GM18517 (cell line): ENCODE measurements at regions not wholly inside any gene's neighbourhood (a gene's known extent, or its start where the extent isn't known, plus 50 kb on each side); places are given as distances from the start of the nearest gene placed in this dataset.
A peak's percentile ranks its signal among the peaks of the same experiment; 100 is the strongest.
"Not testable (repeated sequence)": the region's sequence is repeated elsewhere in the genome, so short reads cannot be mapped to it uniquely, and the experiment has no call there.

Experiments used
- ATAC-seq: cut with Tn5 transposase; IDR thresholded peaks from one replicate; pipeline ENCODE4 v1.9.1; 2021; ENCODE audit warnings: mild to moderate bottlenecking, moderate library complexity; ENCODE audit not compliant: unreplicated experiment

DNA sequence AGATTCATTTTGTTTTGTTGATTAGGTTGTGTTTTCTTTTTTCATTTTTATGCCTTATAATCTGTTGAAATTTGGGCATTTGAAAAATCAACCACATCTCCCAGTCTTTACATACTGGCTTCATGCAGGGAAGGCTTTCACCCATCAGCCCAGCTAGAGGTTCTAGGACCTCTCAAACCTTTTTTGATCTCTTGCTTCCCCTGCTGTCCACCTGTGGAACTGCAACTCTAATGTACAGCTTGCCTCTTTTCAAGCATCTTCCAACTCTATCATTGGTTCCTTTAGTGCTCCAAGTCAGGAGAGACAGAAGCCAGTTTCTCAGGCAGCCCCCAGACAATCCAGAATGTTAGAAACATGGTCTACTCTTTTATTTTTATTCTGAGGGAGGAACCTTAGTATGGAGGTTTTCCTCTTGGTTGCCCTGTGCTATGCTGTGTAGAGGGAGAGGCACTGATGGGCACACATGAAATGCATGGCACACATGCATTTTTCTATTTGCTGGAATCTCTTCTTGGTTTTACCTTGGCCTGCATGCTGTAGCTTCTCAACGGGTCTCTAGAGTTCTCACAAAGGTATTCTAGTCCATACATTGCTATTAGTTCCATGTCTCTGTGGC lies 107.2 kb upstream of the L3MBTL4 start:
- peak; percentile 60 for ATAC-seq

DNA sequence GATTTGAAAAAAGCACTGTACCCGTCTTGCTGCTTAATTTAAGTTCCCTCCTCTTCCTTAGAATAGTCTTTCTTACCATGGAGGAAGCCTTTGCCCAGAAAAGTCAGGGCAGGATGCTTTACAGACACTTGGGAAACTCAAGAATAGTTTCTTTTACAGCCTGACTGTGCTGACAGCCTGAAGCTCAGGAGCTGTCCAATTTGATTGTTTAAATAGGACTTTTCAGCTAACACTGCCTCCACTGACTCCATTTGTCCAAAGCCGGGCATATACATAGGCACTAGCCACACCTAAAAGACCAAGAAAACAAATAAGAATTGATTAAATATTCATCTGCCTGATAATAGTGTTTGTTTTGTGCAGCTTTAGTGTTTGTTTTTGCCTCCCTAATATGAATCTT lies 110.9 kb upstream of the L3MBTL4 start:
- ATAC-seq: no peak

DNA sequence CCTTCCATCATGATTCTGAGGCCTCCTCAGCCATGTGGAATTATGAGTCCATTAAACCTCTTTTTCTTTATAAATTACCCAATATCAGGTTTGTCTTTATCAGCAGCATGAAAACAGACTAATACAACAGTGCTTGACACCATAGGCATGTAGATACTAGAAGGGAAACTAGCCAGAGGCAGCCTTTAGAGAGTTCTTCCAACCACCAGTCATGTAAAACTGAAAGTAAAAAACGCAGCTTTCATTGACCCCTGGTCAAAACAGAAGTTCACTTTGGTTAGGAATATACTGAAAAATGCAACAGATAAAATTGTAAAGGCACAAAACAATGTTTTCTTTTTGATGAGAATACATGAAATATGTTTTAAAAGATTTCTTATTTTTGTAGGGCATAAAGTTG lies 122.8 kb upstream of the L3MBTL4 start:
- no peak for ATAC-seq

DNA sequence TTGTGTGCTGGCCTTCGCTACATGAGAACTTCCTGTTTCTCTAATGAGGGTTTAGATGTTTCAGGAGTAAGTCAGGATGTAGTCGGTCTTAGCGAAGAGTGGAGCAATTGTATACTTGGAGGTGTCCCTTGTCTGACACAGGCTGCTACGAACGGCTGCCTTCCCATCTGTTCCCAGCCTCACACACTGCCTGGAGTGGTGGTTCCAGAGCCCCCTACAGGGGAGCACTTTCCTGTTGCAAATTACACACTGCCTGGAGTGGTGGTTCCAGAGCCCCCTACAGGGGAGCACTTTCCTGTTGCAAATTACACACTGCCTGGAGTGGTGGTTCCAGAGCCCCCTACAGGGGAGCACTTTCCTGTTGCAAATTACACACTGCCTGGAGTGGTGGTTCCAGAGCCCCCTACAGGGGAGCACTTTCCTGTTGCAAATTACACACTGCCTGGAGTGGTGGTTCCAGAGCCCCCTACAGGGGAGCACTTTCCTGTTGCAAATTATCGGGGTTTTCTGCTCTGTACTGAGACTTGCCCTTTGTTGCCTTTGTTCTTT lies 126.5 kb upstream of the L3MBTL4 start:
- ATAC-seq: not testable (repeated sequence)

DNA sequence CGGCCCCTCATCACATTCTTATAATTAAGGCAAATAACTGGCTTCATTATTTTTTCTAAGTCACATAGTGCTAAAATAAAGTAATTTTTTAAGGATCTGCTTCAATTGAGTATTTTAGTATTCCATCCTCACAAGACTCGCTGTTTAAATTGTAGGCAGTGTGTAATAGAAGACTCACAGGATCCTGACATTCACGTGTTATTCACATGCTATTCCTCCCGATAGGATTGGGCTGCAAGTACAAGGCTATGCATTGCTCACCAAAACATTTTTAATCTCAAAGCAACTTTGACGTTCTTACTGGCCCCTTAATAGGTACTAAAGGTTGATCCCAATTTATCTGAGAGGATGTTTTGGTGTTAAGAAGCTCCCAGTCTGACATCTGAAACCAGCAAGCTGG lies 127.6 kb upstream of the L3MBTL4 start:
- no peak for ATAC-seq

DNA sequence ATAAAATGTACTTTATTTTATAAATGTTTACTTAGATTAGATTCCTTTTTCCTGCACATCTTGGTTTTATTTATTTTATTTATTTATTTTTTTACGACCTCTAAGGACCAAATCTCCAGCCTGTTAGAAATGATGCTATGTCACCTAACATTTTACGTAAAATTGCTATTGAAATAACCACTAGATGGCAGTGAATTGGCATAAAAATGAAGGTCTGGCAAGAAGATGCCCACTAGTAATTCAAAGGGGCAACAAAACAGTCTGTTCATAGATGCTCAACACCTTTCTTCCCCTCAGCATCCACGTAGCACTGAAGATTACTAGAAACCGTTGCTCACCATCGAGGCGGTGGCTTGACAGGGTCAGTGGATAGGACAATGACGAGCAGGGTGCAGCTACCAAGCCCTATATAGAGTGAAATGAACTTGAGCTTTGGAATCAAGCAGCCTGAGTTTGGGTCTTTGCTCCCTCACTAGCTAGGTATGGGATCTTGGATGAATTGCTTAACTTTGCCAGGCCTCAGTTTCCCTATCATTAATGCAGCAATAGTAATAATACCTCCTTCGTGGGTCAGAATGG lies 128.7 kb upstream of the L3MBTL4 start:
- no peak for ATAC-seq

DNA sequence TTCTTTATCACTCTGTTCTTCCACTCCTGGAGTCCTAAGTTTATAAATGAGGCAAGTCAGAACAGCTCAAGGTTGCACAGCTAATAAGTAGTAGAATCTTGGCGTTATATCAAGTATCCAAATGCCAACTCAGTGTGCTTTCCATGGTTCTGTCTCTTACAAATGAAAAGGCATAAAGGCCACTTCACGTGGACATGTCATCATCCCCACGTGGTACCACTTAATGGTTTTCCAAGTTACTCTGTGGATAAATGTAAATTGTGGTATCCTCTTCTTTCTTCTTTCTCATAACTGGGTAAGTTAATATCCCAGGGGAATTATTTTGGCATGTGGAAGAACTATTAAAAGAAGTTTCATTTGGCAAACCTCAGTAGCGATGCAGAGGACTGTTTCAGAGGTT lies 131.5 kb upstream of the L3MBTL4 start:
- ATAC-seq: no peak

DNA sequence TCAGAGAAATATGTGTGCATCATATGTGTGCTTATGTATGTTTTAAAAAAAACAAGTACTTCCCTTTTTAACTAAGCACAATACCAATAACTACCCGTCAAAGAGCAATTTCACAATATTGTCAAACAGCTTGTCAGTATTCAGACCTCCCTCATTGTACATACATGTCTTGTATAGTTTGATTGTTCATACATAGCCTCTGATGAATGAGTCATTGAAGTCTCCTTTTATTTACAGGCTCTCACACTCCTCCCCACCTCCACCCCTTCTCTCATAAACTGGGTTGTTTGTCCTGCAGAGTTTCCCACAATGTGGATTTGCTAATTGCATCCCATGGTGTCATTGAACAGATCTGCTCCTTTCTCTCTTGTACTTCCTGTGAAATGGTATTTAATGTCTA lies 132.8 kb upstream of the L3MBTL4 start:
- ATAC-seq: no peak

DNA sequence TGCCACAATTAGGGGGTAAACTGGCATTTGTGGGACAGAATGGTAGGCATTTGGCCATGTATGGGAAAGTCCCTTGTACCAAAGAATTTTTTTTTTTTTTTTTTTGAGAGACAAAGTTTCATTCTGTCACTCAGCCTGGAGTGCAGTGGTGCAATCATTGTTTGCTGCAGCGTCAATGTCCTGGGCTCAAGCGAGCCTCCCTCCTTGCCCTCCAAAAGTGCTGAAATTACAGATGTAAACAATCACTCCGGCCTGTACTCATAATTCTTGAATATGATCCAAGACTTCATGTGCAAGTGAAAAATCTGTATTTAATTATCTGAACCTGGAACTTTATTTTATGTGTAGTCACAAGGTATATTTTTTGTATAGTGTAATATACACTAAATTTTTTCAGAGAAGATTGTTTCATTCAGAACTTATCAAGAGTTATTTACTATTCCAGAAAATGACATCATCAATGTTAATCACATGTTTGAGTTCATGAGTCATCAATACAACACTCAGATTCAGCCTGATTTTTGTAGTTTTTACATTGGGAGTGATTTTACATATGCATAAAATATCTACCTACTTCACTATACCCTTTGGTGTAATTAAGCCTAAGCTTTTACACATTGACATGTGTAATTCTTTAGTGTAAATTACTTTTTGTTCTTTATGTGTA lies 138.7 kb upstream of the L3MBTL4 start:
- no peak for ATAC-seq

DNA sequence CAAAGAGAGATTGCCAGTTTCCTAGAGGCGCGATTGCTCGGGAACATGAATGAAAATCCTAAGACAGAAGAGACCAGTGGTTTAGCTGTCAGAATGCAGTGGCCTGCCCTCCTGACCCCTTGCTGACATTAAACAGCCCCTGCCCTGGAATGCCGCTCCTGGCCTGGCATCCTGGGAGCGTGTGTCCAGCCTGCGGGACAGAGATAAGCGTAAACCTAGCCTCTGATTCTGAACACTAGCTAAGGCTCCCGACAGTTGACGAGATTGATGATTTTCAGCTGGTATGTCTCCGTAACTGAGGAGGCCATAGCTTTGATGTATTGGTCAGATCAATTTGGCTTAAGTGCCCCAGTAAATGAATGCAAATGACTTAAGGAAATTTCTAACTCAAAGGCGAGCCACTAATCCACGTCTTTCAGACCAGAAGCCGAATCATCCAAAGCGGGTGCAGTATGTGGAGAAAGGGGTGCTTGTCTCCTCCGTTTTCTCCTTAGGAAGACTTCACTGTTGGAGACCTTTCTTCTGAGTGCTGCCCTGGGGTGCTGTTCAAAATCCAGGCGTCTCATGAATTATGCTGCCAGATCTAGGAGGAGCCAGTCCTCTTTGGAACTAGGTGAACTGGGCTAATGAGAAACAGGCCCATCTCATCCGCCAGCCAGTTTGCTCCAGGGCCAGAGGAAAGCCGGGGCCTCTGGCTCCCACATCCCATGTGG lies 142.5 kb upstream of the L3MBTL4 start:
- ATAC-seq: no peak

DNA sequence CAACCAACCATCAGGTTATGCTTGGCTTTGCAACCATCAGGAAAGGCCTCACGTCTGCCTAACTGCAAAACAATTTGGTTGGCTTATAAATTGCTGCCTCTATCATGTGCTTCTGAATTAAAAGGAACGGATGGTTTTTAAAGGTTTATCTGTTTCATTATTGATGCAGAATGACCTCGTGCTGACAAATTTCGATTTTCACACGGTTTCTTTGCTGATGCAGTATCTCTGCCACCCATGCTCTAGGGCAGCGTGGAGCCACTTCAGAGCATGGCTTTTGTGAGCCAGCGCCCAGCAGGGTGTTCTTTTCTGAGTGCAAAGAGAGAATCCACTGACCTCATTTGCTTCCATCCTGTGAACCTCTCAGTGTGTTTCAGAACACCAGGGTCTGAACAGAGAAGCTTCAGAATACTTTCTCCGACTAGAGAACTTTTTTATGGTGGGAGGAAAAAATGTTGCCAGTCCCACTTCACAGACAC lies 143.1 kb upstream of the L3MBTL4 start:
- no peak for ATAC-seq

DNA sequence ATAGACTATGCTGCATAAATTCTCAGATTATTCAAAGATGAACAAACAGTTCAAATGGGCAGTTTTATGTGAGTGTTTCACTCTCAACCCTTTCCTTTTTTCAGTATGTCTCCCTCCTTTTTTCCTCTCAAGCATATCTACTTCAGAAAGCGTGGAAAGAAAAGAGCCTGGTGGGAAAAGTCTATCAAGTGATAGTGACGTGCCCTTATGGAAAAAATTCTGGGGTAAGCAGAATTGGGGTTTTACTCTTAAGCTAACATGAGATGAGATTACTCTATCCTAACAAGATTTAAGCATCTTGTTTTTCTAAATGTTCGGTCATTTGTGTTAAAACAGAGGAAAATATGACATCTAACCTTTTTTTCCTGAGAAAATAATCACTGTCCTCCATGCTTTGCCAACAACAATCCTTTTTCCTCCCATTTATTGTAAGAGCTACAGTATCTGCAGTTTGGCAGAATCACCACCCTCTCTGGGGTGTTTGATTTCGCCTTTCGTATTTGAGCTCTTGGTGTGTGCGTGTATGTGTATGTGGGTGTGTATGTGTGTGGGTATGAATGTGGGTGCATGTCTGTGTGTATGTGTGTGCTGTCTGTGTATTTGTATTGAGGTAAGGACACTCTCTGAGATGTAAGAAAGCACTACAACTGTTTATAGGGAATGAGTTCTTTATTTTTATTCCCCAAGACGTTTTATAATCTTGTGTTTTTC lies 143.9 kb upstream of the L3MBTL4 start:
- no peak for ATAC-seq

DNA sequence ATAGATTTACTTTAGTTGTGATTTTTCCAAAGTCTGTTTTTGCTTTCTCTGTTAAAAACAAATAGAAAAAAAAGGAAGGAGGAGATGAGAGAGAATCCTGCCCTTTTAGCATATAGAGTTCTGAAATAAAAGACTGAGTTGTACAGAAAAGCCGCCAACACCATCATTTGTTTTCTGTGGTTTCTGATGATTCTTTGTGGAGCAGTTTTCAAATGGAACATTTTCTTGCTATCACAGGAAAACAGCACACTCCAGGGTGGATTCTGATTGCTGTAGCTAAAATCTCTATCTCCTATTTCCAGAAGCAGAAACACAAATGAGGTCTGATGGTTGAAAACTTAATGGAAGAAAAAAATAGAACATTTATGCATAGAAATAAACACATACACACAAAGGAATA lies 144.6 kb upstream of the L3MBTL4 start:
- no peak for ATAC-seq

DNA sequence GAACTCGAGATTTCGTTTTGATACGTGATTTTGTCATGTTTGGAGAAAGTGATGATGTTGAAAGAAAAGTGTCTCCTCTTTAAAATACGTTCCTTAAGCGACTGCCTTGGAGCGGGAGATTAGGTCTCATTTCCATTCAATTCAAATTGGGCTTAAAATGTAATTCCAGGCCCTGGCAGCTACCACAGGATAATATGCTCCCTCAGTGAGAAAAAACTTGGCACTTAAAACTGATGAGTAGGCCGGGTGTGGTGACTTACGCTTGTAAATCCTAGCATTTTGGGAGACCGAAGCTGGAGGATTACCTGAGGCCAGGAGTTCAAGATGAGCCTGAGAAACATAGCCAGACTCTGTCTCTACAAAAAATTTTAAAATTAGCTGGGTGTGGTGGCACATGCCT lies 146.3 kb upstream of the L3MBTL4 start:
- no peak for ATAC-seq

DNA sequence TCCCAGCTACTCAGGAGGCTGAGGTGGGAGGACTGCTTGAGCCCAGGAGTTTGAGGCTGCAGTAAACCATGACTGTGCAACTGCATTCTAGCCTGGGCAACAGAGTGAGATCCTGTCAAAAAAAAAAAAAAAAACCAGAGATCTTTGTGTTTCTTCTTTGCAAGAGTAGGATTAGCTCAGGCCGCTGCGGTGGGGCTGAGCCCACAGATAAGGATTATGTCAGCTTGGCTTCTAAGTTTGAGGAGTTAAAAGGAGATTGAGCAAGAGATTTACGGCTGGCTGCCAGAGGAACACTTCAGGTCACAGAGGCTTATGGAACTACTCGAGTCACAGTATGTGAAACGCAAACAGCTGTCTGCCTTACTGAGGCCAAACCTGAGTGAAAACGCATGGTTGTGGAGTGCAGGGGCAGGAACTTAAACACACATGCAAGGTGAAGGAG lies 146.7 kb upstream of the L3MBTL4 start:
- ATAC-seq: no peak

DNA sequence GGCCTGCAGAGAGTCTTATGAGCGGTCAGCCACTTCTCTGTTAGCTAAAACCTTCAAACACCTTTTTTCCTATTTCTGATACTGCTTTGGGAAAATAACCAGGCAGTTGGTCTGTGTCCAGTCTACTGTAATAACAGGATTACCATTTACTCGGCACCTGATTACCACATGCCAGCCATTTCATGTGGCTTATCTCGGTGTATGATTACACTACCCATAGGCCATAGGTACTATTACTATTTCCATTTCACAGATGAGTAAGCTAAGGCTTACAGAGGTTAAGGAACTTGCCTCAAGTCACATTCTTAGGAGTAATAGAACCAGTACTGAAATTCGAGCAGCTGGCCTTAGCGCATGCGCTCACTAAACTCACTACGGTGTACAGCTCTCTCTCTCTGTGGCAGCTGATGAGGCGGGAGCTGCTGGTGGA lies 147.2 kb upstream of the L3MBTL4 start:
- ATAC-seq: no peak

DNA sequence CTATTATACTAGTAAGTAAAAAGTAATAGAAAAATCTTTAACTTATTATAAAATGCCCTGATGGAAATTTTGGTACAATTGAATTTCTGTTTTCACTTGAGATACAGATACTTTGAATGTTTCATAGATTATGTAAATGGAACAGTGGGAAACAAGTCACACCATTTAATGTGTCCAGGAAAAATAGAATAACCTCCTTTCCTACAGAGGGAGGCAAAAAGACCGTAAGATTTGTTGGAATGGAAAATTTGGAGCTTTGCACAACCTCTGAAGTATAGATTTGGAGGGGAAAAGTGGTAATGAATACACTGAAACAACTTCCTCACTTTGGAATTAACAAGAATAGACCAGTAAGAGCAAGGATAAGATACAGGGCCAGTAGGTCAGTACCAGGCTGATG lies 149.2 kb upstream of the L3MBTL4 start:
- no peak for ATAC-seq

DNA sequence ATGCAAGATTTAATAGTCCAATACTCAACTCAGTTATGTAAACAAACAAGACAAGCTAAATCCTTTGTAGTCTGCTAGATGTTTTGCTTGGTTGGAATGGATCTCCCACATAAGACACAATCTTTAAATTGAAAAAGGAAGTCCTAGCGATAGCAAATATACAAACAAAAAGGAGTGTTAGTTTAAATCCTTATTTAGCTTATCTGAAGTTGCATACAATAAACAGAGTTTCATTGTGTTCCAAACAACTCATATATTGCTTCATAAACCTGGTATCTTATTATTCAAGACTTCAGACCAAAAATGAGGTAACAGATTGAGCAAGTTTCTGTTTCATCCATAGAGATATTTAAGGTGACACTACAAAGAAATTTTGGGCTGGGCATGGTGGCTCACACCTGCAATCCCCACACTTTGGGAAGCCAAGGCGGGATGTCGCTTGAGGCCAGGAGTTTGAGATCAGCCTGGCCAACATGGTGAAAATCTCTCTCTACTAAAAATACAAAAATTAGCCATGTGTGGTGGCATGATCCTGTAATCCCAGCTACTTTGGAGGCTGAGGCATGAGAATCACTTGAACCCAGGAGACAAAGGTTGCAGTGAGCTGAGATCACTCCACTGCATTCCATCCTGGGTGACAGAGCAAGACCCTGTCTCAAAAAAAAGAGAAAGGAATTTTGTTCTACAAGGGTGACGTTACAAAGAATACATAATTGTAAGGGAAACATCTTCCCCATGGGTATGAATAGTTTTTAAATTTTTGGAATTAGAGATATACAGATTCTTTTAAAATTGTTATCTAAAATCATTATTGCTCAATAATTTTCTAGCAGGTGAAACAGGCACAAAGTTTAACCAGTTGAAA lies 150.5 kb upstream of the L3MBTL4 start:
- no peak for ATAC-seq

DNA sequence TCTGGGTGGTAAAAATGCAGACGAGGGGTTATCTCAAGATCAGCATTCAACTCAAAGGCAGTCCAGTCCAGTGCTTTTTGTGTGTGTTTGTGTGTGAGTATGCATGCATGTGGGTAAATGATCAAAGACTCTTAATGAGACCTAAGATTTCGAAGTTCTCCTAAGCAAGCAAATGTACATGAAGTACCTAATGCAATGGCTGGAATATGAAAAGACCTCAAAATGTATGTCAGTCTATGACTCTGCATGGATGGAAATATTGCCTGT lies 151.0 kb upstream of the L3MBTL4 start:
- ATAC-seq: no peak

DNA sequence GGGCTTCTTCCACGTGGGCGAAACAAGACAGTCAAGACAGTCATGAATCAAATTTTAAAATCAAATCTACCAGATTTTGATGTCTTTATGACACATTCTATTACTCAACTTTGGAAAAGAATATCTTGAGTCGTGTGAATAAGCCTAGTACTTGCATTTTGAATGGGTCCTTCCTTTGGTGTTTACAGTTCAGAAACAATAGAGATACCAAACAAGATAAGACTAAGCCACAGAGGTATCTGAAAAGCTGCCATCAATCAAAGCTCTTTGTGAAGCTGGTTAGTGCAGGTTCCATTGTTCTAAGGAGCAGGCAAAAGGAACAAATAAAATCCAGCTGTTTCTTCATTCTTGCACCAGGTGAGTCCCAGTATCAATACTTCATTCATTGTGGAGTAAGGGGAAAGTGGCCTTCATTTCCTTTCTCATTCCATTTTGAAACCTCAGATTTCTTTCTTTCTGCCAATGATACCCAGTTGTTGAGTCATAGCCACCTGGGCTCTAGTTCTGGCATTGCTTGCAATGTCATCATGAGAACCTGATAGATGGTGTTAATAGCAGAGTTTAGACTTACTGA lies 151.7 kb upstream of the L3MBTL4 start:
- ATAC-seq: no peak
